ENCODE measurements at regions not wholly inside any gene's neighbourhood (a gene's known extent, or its start where the extent isn't known, plus 50 kb on each side); places are given as distances from the start of the nearest gene placed in this dataset.

- Histone ChIP-seq H3K4me1 (ENCODE audit: control insufficient read depth, insufficient read depth, low read length) (no peaks in the 10 kb centered on the region), H3K9me3 (ENCODE audit: control insufficient read depth, insufficient read depth, low read length) (no peaks in the 10 kb centered on the region), H3K27me3 (ENCODE audit: control insufficient read depth, insufficient read depth, low read length) (no peaks in the 10 kb centered on the region), H3K27ac (ENCODE audit: low read length) (no peak overlapping the region), H3K36me3 (ENCODE audit: control insufficient read depth, insufficient read depth, low read length) (no peaks in the 10 kb centered on the region), H3K4me3 (ENCODE audit: low read length) (no peak overlapping the region)
- Mint-ChIP-seq H3K4me1 (no peaks in the 10 kb centered on the region), H3K27me3 (ENCODE audit: low read depth in 2 of 2) (peaks cover 0 to 3% of the 10 kb centered on the region in 2 donors), H3K4me3 (no peak overlapping the region), H3K36me3 (no peaks in the 10 kb centered on the region), H3K27ac (no peak overlapping the region), H3K9me3 (no peaks in the 10 kb centered on the region)
- no peak for ATAC-seq
- 82% methylated on average over 1 of the region's 1 CpG for WGBS (ENCODE audit: insufficient coverage)
- DNase-seq = no peak
- TF ChIP-seq, protein P1, sequence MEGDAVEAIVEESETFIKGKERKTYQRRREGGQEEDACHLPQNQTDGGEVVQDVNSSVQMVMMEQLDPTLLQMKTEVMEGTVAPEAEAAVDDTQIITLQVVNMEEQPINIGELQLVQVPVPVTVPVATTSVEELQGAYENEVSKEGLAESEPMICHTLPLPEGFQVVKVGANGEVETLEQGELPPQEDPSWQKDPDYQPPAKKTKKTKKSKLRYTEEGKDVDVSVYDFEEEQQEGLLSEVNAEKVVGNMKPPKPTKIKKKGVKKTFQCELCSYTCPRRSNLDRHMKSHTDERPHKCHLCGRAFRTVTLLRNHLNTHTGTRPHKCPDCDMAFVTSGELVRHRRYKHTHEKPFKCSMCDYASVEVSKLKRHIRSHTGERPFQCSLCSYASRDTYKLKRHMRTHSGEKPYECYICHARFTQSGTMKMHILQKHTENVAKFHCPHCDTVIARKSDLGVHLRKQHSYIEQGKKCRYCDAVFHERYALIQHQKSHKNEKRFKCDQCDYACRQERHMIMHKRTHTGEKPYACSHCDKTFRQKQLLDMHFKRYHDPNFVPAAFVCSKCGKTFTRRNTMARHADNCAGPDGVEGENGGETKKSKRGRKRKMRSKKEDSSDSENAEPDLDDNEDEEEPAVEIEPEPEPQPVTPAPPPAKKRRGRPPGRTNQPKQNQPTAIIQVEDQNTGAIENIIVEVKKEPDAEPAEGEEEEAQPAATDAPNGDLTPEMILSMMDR (IDR thresholded peaks at IDR 0.05) = no peak
- intact Hi-C loops (cut with micrococcal nuclease) = no loop called here
Observed at GRCh38 chr4:128718768-128719167, 90.7 kb upstream of the JADE1 start.

DNA sequence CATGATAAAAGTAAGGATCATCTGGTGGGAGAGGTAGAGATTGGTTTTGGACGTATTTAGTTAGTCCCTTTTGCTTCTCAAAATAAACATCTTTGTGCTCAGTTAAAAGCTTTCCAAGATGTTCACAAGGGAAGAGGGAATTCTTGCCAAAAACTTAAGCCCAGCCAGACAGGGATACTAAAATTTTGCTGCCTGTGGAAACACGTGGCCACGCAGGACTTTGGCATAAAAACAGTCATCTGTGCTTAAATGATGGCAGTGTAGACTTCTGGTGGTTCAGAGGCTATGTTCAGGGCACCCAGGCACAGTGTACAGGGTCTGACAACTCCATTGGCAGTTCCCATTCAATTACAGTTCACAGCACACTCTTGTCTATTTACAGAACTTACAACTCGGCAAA, 93.2 kb upstream of the JADE1 start:
- no peaks in the 10 kb centered on the region for H3K27me3 ChIP-seq (ENCODE audit: control insufficient read depth, insufficient read depth, low read length)
- no peaks in the 10 kb centered on the region for H3K4me1 Mint-ChIP-seq
- ATAC-seq = no peak
- TF ChIP-seq, protein P1 (IDR thresholded peaks at IDR 0.05) = no peak
- no peak overlapping the region for H3K4me3 Mint-ChIP-seq
- no peak for DNase-seq
- H3K36me3 Mint-ChIP-seq = no peaks in the 10 kb centered on the region
- no peaks in the 10 kb centered on the region for H3K4me1 ChIP-seq (ENCODE audit: control insufficient read depth, insufficient read depth, low read length)
- H3K9me3 Mint-ChIP-seq = no peaks in the 10 kb centered on the region
- H3K4me3 ChIP-seq (ENCODE audit: low read length) = no peak overlapping the region
- WGBS (ENCODE audit: insufficient coverage) = 85% methylated on average over 3 of the region's 4 CpGs
- H3K9me3 ChIP-seq (ENCODE audit: control insufficient read depth, insufficient read depth, low read length) = no peaks in the 10 kb centered on the region
- H3K36me3 ChIP-seq (ENCODE audit: control insufficient read depth, insufficient read depth, low read length) = no peaks in the 10 kb centered on the region
- H3K27me3 Mint-ChIP-seq (ENCODE audit: low read depth in 2 of 2) = peaks cover 0 to 3% of the 10 kb centered on the region in 2 donors
- no peak overlapping the region for H3K27ac ChIP-seq (ENCODE audit: low read length)
- intact Hi-C loops (cut with micrococcal nuclease) = no loop called here
- no peak overlapping the region for H3K27ac Mint-ChIP-seq

DNA sequence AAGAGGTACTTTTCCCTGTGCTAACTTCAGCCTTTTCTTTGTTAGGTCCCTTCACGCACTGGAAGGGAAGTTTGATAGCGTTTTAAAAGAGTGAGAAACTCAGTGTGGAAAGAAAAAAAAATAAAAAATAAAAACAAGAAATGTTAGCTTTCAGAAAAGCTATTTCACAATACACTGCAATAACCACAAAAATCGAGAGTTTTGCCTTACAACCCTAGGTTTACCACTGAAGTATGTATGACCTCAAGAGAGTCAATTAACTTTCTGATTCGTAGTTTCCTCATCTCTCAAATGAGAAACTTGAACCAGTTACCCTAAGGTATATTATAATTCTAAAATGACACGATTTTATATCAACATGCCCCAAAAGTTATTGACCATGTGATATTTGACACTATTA, 93.9 kb upstream of the JADE1 start:
- intact Hi-C loops (cut with micrococcal nuclease) = no loop called here
- no peak for ATAC-seq
- no peaks in the 10 kb centered on the region for H3K27me3 ChIP-seq (ENCODE audit: control insufficient read depth, insufficient read depth, low read length)
- Mint-ChIP-seq H3K4me1 (no peaks in the 10 kb centered on the region), H3K4me3 (no peak overlapping the region), H3K9me3 (no peaks in the 10 kb centered on the region), H3K27ac (no peak overlapping the region), H3K36me3 (no peaks in the 10 kb centered on the region), H3K27me3 (ENCODE audit: low read depth in 2 of 2) (peaks cover 0 to 3% of the 10 kb centered on the region in 2 donors)
- no peak for DNase-seq
- H3K4me1 ChIP-seq (ENCODE audit: control insufficient read depth, insufficient read depth, low read length) = no peaks in the 10 kb centered on the region
- no peaks in the 10 kb centered on the region for H3K36me3 ChIP-seq (ENCODE audit: control insufficient read depth, insufficient read depth, low read length)
- no peaks in the 10 kb centered on the region for H3K9me3 ChIP-seq (ENCODE audit: control insufficient read depth, insufficient read depth, low read length)
- TF ChIP-seq, protein P1 (IDR thresholded peaks at IDR 0.05) = no peak
- 72% methylated on average over 3 of the region's 5 CpGs for WGBS (ENCODE audit: insufficient coverage)
- H3K4me3 ChIP-seq (ENCODE audit: low read length) = no peak overlapping the region
- H3K27ac ChIP-seq (ENCODE audit: low read length) = no peak overlapping the region

DNA sequence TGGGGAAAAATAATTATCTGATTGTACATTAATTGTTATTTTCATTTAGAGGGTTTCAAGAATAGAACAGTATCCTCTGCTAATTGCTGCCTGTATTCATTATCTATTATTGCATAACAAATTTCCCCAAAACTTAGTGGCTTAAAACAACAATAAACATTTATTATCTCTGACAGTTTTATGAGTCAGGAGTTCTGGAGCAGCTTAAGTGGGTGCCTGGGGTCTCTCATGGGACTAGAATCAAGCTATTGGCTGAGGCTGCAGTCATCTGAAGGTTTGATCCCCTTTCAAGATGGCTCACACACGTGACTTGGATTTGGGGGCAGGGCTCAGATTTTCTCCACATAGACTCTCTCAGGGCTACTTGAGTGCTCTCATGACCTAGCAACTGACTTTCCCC, 98.1 kb upstream of the JADE1 start:
- no peak overlapping the region for H3K4me3 Mint-ChIP-seq
- H3K4me3 ChIP-seq (ENCODE audit: low read length) = no peak overlapping the region
- intact Hi-C loops (cut with micrococcal nuclease) = no loop called here
- H3K4me1 Mint-ChIP-seq = peaks cover 5 to 6% of the 10 kb centered on the region in 2 donors
- ATAC-seq = no peak
- H3K36me3 Mint-ChIP-seq = no peaks in the 10 kb centered on the region
- no peaks in the 10 kb centered on the region for H3K36me3 ChIP-seq (ENCODE audit: control insufficient read depth, insufficient read depth, low read length)
- H3K9me3 ChIP-seq (ENCODE audit: control insufficient read depth, insufficient read depth, low read length) = no peaks in the 10 kb centered on the region
- no peak overlapping the region for H3K27ac Mint-ChIP-seq
- peaks cover 5% of the 10 kb centered on the region for H3K4me1 ChIP-seq (ENCODE audit: control insufficient read depth, insufficient read depth, low read length)
- 83% methylated on average over 1 of the region's 1 CpG for WGBS (ENCODE audit: insufficient coverage)
- no peak for DNase-seq
- TF ChIP-seq, protein P1 (IDR thresholded peaks at IDR 0.05) = no peak
- H3K9me3 Mint-ChIP-seq = no peaks in the 10 kb centered on the region
- peaks cover 0 to 3% of the 10 kb centered on the region in 2 donors for H3K27me3 Mint-ChIP-seq (ENCODE audit: low read depth in 2 of 2)
- H3K27me3 ChIP-seq (ENCODE audit: control insufficient read depth, insufficient read depth, low read length) = no peaks in the 10 kb centered on the region
- H3K27ac ChIP-seq (ENCODE audit: low read length) = no peak overlapping the region
